ENCODE measurements at regions not wholly inside any gene's neighbourhood (a gene's known extent, or its start where the extent isn't known, plus 50 kb on each side); places are given as distances from the start of the nearest gene placed in this dataset.

DNA sequence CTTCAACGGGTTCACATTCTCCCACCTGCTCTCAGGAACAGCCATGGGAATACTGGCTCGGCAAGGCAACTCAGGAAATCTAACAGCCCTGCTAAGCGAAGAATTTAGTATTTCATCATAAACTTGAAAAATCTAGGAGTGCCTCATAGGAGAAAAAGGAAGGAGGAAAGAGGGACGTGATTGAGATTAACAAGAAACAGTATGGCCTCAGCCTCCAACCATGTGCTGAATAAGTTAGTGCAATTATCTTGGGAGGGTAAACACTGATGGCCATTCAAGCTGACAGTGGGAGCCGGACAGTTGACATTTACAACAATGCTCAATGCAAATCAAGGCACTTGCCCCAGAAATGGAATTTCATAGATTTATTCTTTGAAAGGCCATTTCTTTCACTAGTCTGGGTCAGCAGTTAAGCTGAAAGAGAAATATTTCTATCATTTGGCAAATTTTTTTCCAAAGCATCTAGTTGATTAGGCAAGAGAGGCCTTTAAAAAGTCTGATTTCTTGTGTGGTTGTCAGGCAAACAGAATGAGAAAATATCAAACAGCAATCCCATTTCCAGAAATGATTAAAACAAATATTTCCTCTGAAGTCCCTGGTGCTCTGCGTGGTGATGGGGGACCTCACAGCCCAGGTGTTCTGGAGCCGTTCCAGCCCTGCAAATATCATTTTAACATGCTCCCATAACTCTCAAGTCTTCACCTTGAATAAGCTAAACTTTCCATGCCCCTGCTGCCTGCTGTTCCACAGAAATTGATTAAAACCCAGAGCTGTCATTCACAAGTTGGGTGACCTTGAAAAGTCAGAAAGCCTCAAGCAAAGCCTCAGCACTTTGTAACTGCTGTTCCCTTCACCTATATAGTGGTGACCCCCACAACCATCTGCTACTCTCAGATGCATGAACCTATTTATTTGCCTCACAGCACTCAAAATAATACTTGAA lies 121.6 kb downstream of the PHLDA1 start:
- intact Hi-C loops (cut with DNase I) = no loop called here
- DNase-seq (ENCODE audit: low spot score) = no peak

DNA sequence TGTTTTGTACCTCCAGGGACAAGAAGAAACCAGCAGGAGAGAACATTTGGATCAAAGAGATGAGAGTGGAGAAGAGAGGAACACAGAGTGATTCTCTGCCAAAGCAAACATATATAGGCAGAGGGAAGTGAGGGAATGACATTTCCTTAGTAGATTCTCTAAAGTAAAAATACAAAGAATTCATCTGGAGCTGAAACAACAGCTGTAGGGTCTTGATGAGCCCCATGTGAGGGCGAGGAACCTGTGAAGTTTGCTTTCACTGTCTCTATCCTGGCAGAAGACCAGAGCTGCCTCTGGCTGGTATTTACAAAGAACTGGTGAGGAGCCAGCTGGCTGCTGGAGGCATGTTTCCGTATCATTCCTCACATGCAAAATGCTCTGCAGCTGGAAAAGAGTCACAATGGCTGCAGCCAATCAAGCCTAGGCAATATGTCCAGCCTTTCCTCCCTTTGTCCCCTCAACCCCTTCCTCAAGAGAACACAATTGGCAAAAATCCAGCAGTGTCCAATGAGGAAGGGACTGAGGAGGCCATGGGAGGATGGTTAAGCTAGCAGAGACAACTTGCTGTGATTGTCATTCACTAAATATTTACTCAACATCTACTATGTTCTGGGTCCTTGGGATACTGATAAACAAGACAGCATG lies 122.5 kb downstream of the PHLDA1 start:
- intact Hi-C loops (cut with DNase I) = no loop called here

DNA sequence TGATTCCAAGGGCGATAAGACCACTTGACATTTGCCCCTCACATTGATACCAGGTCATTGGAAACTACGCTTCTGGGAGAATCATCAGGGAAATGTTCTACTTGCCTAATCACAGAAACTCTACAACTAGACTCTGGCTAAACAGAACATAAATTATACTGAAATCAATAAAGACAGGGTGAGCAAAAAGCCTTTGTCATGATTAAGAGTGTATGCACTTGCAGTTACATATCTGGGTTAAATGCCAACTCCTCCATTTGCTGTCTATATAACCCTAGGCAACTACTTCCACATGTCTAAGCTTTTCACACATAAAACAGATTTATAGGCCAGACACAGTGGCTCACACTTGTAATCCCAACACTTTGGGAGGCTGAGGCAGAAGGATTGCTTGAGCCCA lies 125.7 kb downstream of the PHLDA1 start:
- DNase-seq (ENCODE audit: low spot score) = no peak
- intact Hi-C loops (cut with DNase I) = no loop called here

More for the DNA sequence above, 122.5 kb downstream of the PHLDA1 start:
- DNase-seq (ENCODE audit: low spot score) = peak; percentile 88

GRCh38 chr12:75900781-75901254 lies 130.8 kb downstream of the PHLDA1 start:
- intact Hi-C loops (cut with DNase I) = loop anchor here in 1 of 2 donors (2.0 kb wide), 1 partner anchor 64 kb away; no protein-coding TSS in a partner anchor
- DNase-seq (ENCODE audit: low spot score) = no peak

GRCh38 chr12:75900226-75900625 lies 131.3 kb downstream of the PHLDA1 start:
- intact Hi-C loops (cut with DNase I) = loop anchor here in 1 of 2 donors (2.0 kb wide), 1 partner anchor 63 kb away; no protein-coding TSS in a partner anchor
- DNase-seq (ENCODE audit: low spot score) = no peak

DNA sequence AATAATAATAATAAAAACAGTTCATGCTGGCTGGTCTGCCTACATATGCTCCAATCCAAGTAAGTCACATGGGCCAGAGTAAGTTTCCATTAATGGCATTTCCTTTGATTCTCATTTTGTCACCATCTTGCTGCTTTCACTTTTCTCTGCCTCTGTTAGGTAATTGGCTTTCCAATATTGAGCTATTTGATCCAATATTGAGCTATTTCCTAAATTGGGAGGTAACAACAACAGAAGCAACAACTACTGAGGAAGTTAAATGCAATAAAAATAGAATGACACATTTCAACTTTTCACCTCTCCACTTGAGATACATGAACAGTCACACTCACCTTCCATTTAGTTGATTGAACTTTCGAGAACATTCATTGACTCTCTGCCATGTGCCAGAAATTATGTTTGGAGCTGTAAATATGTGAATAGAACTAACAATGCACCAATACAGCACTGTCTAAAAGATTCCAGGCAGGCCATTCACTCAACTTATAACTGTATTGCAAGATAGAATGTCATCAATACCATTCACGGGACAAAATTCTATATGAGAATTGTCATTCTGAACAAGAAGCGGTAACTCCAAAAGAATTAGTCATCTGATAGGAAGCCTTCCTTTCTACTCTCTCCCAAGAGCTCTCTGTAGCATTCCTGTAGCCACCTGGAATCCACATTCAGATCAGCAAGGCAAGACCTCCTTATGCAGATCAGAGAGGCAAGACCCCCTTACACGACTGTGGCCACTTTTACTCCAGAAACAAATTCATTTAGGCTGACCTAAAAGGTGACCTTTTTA lies 136.4 kb downstream of the PHLDA1 start:
- intact Hi-C loops (cut with DNase I) = no loop called here
- DNase-seq (ENCODE audit: low spot score) = no peak

DNA sequence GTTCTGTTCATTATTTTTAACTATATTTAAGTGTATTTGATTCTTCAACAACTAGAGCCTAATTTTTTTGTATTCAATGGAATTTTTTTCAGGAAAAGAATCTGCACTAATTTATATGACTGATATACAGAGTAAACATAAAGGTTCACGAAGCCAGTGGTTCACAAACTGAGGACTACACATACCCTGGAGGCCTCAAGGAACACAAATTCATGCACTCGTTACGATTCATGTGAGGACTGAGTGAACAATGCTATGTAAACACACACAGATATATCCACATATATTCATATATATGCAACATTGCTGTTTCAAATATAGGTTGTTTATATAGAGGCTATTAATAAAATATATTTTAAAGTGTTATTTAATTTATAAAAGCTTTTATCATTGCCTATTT lies 137.8 kb downstream of the PHLDA1 start:
- intact Hi-C loops (cut with DNase I) = no loop called here
- no peak for DNase-seq (ENCODE audit: low spot score)

DNA sequence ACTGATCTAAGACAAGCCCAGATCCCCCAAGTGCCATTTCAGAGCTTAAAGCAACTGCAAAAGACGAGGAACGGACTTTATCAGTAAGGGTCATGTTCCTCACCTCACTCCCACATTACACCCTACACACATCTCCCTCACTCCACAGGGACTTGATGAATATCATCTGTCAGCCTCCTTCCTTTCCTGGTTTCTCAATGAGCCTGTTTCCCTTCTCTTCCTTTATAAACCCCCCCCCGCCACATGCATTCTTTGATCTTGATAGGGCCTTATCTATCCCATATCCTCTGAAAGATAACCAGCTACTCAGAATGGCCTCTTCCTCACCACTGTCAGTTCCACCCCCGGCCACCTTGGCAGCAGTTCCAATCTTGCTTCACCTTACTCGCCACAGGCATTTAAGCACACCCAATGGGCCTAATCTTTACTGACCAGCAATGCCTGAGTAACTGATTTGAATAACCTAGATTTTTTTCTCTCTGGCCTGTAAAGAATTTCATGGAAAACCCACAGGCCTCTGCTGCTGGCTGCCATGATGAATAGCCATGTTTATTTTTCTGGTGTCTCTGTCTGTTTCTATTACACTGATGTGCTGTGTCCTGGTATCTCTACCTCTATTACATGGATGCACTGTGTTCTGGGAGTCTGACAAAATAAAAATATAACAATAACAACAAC lies 138.7 kb downstream of the PHLDA1 start:
- no peak for DNase-seq (ENCODE audit: low spot score)
- intact Hi-C loops (cut with DNase I) = no loop called here

- intact Hi-C loops (cut with DNase I) = no loop called here
- no peak for DNase-seq (ENCODE audit: low spot score)
Measured at GRCh38 chr12:75891072-75891471, 140.5 kb downstream of the PHLDA1 start.

DNA sequence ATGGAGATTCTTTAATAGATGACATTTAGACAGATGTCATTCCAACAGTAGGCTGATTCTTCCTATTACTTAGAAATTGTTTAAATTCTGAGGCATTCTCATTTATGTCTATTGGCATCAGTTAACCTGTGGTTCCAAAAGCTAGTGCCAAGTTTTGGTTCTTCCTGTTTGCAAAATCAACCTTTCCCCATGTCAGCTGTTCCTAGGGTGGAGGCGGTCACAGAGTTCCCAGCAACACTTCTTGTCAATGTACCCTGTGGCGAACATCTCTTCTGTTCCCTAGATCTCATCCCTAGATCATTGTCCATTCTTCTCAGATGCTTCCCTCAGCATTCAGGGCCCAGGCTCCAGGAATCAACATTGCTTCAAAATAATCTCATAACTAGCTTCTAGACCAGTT lies 140.9 kb downstream of the PHLDA1 start:
- intact Hi-C loops (cut with DNase I) = no loop called here
- DNase-seq (ENCODE audit: low spot score) = no peak

- intact Hi-C loops (cut with DNase I) = no loop called here
- no peak for DNase-seq (ENCODE audit: low spot score)
Measured at GRCh38 chr12:75890141-75890540, 141.4 kb downstream of the PHLDA1 start.

DNA sequence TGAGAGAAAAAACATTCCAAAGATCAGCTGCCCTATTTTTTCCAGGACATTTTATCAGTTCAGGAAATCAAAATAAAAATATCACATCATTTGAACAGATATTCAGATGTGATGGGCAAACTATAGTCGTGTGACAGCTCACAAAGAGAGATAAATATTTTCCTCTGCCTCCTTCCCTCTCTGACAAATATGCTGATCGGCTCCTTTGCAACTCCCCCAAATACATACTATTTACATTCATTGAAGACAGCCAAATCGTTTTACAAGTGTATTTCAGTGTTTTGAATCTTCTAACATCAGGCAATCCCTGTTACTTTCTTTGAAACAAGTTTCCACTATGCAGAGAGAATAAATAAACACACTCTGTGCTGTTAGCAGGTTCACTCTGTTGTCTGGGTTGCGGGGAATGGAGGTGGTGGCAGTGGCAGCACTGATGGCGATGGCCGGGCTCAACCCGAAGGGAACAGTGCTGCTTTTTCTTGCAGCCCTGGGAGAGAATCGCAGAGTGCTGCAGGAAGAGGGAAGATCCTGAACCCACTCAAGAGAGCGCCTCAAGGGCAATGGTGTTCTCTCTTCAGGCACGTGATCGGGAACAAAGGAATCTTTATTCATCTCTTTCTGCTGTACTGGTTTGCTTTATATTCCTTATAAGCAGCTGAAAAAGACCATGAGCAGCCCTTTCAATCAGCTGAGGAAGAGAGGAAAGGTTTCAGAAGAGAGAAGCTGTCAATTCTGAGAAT lies 142.5 kb downstream of the PHLDA1 start:
- intact Hi-C loops (cut with DNase I) = no loop called here

GRCh38 chr12:75888399-75888798 lies 143.2 kb downstream of the PHLDA1 start:
- intact Hi-C loops (cut with DNase I) = no loop called here
- DNase-seq (ENCODE audit: low spot score) = no peak

More for the DNA sequence above, 142.5 kb downstream of the PHLDA1 start:
- no peak for DNase-seq (ENCODE audit: low spot score)

DNA sequence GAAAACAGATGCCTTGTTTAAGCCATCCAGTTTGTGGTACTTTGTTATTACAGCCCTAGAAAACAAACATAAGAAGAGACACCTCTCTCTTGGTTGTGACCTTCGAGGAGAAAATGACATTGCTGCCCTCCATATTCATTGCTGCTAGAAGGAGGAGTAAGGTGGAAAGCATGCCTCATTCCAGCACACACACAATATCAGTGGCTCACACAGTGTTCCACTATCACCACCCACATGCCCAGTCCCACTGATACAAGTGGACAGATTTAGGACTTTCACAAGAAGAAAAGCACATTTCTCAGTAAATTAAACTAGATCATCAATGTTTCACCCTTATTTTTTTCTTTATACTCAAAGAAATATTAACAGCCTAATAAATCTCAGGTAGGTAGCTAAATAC lies 143.6 kb downstream of the PHLDA1 start:
- DNase-seq (ENCODE audit: low spot score) = no peak
- intact Hi-C loops (cut with DNase I) = no loop called here

GRCh38 chr12:75884465-75884985 lies 147.1 kb downstream of the PHLDA1 start:
- intact Hi-C loops (cut with DNase I) = no loop called here
- no peak for DNase-seq (ENCODE audit: low spot score)

DNA sequence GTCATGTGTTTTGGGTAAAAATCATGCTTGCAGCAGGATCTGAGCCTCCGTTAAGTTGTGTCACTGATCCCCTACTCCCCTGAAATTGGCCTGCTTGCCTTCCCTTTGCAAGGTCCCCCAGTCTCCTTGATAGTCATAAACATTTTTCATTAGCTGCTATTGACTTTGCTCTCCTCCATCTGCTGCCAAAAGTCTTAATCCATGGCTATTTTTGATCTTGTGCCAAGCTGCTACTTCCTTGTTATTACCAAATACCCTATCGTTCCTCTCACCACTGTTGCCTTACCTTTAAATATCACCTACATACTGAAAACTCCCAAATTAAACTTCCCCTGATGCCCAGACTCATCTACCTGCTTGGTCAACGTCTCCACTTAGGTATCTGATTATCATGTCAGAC lies 148.3 kb downstream of the PHLDA1 start:
- DNase-seq (ENCODE audit: low spot score) = no peak
- intact Hi-C loops (cut with DNase I) = no loop called here

DNA sequence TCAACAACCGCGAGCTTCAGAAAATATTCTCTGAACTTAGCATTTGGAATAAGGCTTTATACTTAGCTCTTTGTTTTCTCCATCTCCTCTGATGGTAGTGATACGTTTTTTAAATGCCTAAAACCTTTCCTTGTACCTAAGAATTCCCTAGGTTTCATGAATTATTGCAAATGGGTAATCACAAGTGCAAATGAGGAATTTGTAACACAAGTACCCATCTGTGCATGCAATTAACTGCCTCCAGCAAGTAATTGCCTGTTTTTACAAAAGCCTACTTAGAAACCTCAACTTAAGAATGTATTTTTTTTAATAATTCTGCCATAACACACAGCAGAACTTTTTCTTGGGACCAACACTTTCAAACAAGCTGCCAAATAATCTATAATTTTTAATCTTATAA lies 149.2 kb downstream of the PHLDA1 start:
- intact Hi-C loops (cut with DNase I) = no loop called here
- no peak for DNase-seq (ENCODE audit: low spot score)

DNA sequence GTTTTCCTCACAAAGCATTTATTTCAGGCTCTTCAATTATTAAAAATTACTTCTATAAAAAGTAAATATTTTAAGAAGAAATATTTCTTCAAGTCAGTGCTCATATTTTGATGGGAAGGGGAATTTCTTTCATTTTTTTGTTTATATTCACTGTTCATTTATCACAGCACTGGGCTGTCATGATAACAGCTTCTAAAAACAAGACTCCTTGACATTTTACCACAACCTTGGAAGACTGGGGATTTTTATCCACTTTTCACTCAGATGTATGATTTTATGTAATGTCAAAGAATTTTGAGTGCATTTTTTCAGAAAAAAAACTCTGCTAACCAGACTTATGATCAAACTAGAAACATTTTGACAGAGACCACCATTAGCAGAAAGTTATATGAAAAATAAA lies 149.7 kb downstream of the PHLDA1 start:
- no peak for DNase-seq (ENCODE audit: low spot score)
- intact Hi-C loops (cut with DNase I) = no loop called here

All from posterior vena cava (tissue), 2 donors.